CD14-positive monocyte (primary cell): ENCODE measurements at regions not wholly inside any gene's neighbourhood (a gene's known extent, or its start where the extent isn't known, plus 50 kb on each side); places are given as distances from the start of the nearest gene placed in this dataset.

ENCODE experiments used
- DNase-seq, 3 donors: peaks; one replicate each; pipeline ENCODE4 v3.0.0-alpha.2; 2011 to 2022
- H2AFZ ChIP-seq: 2 replicates; pipeline ENCODE4 v1.6.0; 2012; ENCODE audit warnings: mild to moderate bottlenecking, low read depth, low read length, inconsistent platforms; ENCODE audit not compliant: insufficient read depth, poor library complexity, severe bottlenecking
- H3K27ac ChIP-seq, 2 donors: 1 replicate in 1 of 2; 2 replicates in 1 of 2; pipeline ENCODE4 v1.5.1; 2012 to 2013; ENCODE audit warnings: low read length in 2 of 2, control low read depth in 1 of 2, inconsistent platforms in 1 of 2, low read depth in 1 of 2, mild to moderate bottlenecking in 1 of 2
- H3K27me3 ChIP-seq, 2 donors: one replicate each; pipeline versions ENCODE4 v1.6.0 to v1.6.1; 2011 to 2013; ENCODE audit warnings: low read length in 2 of 2; ENCODE audit not compliant: control insufficient read depth in 2 of 2, insufficient read depth in 2 of 2
- H3K36me3 ChIP-seq, 2 donors: replicated peaks in 1 of 2; 1 replicate in 1 of 2; 2 replicates in 1 of 2; pipeline versions ENCODE4 v1.5.1 to v1.6.1; 2012 to 2013; ENCODE audit warnings: low read length in 2 of 2, control low read depth in 1 of 2, inconsistent platforms in 1 of 2, mild to moderate bottlenecking in 1 of 2; ENCODE audit not compliant: insufficient read depth in 2 of 2, control insufficient read depth in 1 of 2
- H3K4me1 ChIP-seq, 2 donors: 1 replicate in 1 of 2; 2 replicates in 1 of 2; pipeline versions ENCODE4 v1.5.1 to v1.6.1; 2012 to 2013; ENCODE audit warnings: low read length in 2 of 2, control low read depth in 1 of 2, inconsistent platforms in 1 of 2, mild to moderate bottlenecking in 1 of 2, moderate library complexity in 1 of 2; ENCODE audit not compliant: insufficient read depth in 2 of 2, control insufficient read depth in 1 of 2
- H3K4me2 ChIP-seq: replicated peaks from 2 replicates; pipeline ENCODE3; 2012; ENCODE audit warnings: low read length, moderate library complexity, mild to moderate bottlenecking; ENCODE audit not compliant: poor library complexity, severe bottlenecking; ENCODE audit errors: extremely low read depth
- H3K4me3 ChIP-seq, 3 experiments: fragments of 200-600 bp in 1 of 3; sonication (generic) in 1 of 3; replicated peaks in 1 of 3; 1 replicate in 2 of 3; 2 replicates in 1 of 3; pipeline ENCODE4 v1.5.1; 2011 to 2013; ENCODE audit warnings: low read length in 3 of 3, mild to moderate bottlenecking in 3 of 3, control low read depth in 2 of 3, low read depth in 2 of 3, inconsistent platforms in 1 of 3, moderate library complexity in 1 of 3
- H3K79me2 ChIP-seq: 2 replicates; pipeline ENCODE4 v1.6.0; 2012; ENCODE audit warnings: mild to moderate bottlenecking, control low read depth, inconsistent platforms, low read length, moderate library complexity; ENCODE audit not compliant: insufficient read depth
- H3K9ac ChIP-seq: 2 replicates; pipeline ENCODE4 v1.6.0; 2017; ENCODE audit warnings: low read length, mild to moderate bottlenecking; ENCODE audit not compliant: insufficient read depth, poor library complexity, severe bottlenecking
- H3K9me3 ChIP-seq, 2 donors: replicated peaks in 1 of 2; 1 replicate in 1 of 2; 2 replicates in 1 of 2; pipeline versions ENCODE4 v1.5.1 to v1.6.1; 2012 to 2013; ENCODE audit warnings: low read length in 2 of 2, control low read depth in 1 of 2; ENCODE audit not compliant: control insufficient read depth in 1 of 2, insufficient read depth in 1 of 2
- H4K20me1 ChIP-seq: 2 replicates; pipeline ENCODE4 v1.6.0; 2012; ENCODE audit warnings: mild to moderate bottlenecking, low read length, control low read depth, moderate library complexity; ENCODE audit not compliant: insufficient read depth
- H3K27ac Mint-ChIP-seq, 7 donors: one replicate each; pipeline ENCODE4 v1.8.0; 2020; ENCODE audit warnings: mild to moderate bottlenecking in 7 of 7, mixed read lengths in 7 of 7, moderate library complexity in 6 of 7, inconsistent platforms in 2 of 7
- H3K27me3 Mint-ChIP-seq, 3 donors: one replicate each; pipeline ENCODE4 v1.8.0; 2021 to 2022; ENCODE audit warnings: low read depth in 3 of 3, mild to moderate bottlenecking in 3 of 3, mixed read lengths in 3 of 3, moderate library complexity in 3 of 3, inconsistent platforms in 1 of 3
- H3K36me3 Mint-ChIP-seq, 2 donors: one replicate each; pipeline ENCODE4 v1.8.0; 2020; ENCODE audit warnings: mixed read lengths in 2 of 2, inconsistent platforms in 1 of 2, mild to moderate bottlenecking in 1 of 2
- H3K4me1 Mint-ChIP-seq: one replicate; pipeline ENCODE4 v1.8.0; 2020; ENCODE audit warnings: mild to moderate bottlenecking, mixed read lengths
- H3K4me3 Mint-ChIP-seq, 2 donors: one replicate each; pipeline ENCODE4 v1.8.0; 2020; ENCODE audit warnings: mild to moderate bottlenecking in 2 of 2, mixed read lengths in 2 of 2, moderate library complexity in 1 of 2
- H3K9me3 Mint-ChIP-seq, 7 donors: one replicate each; pipeline ENCODE4 v1.8.0; 2020 to 2022; ENCODE audit warnings: mixed read lengths in 7 of 7, mild to moderate bottlenecking in 6 of 7, moderate library complexity in 6 of 7, inconsistent platforms in 2 of 7
- WGBS: methylation state at CpG from one replicate; pipeline ENCODE4 v1.1.5; 2013; ENCODE audit warnings: missing lambda C conversion rate; ENCODE audit not compliant: insufficient coverage; 5-methylcytosine and 5-hydroxymethylcytosine counted together
- intact Hi-C, 2 donors: fragments of 100-400 bp; cut with micrococcal nuclease; formaldehyde crosslinking; loops; one replicate each; pipeline versions ENCODE4 v1.15.0 to v1.15.1; 2023
- TF ChIP-seq, protein P1 (sequence below): fragments of 200-600 bp; IDR thresholded peaks from one replicate; pipeline ENCODE4 v1.8.0; 2022; ENCODE audit warnings: antibody characterized with exemption, mild to moderate bottlenecking

GRCh38 chr3:152769523-152769922, 65.4 kb upstream of the P2RY1 start:
- no peak overlapping the region for H3K27ac Mint-ChIP-seq
- Histone ChIP-seq H3K4me3 (no peak overlapping the region), H3K27ac (peak overlapping the region in 1 of 2 donors; percentile 41), H3K9ac (no peak overlapping the region), H3K79me2 (no peaks in the 10 kb centered on the region), H3K36me3 (no peaks in the 10 kb centered on the region), H2AFZ (no peak overlapping the region), H3K4me2 (no peak overlapping the region), H3K9me3 (no peaks in the 10 kb centered on the region), H3K4me1 (peaks cover 0 to 4% of the 10 kb centered on the region in 2 donors), H3K27me3 (no peaks in the 10 kb centered on the region), H4K20me1 (no peaks in the 10 kb centered on the region)
- no peaks in the 10 kb centered on the region for H3K36me3 Mint-ChIP-seq
- peak; percentile 21 to 46 (median 35) for DNase-seq
- H3K4me1 Mint-ChIP-seq = peaks cover 3% of the 10 kb centered on the region
- peaks cover 0 to 1% (median 0%) of the 10 kb centered on the region in 3 donors for H3K27me3 Mint-ChIP-seq
- TF ChIP-seq, protein P1, sequence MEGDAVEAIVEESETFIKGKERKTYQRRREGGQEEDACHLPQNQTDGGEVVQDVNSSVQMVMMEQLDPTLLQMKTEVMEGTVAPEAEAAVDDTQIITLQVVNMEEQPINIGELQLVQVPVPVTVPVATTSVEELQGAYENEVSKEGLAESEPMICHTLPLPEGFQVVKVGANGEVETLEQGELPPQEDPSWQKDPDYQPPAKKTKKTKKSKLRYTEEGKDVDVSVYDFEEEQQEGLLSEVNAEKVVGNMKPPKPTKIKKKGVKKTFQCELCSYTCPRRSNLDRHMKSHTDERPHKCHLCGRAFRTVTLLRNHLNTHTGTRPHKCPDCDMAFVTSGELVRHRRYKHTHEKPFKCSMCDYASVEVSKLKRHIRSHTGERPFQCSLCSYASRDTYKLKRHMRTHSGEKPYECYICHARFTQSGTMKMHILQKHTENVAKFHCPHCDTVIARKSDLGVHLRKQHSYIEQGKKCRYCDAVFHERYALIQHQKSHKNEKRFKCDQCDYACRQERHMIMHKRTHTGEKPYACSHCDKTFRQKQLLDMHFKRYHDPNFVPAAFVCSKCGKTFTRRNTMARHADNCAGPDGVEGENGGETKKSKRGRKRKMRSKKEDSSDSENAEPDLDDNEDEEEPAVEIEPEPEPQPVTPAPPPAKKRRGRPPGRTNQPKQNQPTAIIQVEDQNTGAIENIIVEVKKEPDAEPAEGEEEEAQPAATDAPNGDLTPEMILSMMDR = no peak
- peaks cover 4 to 16% (median 7%) of the 10 kb centered on the region in 7 donors for H3K9me3 Mint-ChIP-seq
- no peak overlapping the region for H3K4me3 Mint-ChIP-seq
- intact Hi-C loops = no loop called here

- Histone ChIP-seq H3K36me3 (no peaks in the 10 kb centered on the region), H3K4me3 (no peak overlapping the region), H2AFZ (no peak overlapping the region), H3K79me2 (no peaks in the 10 kb centered on the region), H3K27ac (no peak overlapping the region), H3K4me1 (peaks cover 0 to 4% of the 10 kb centered on the region in 2 donors), H3K4me2 (no peak overlapping the region), H3K27me3 (no peaks in the 10 kb centered on the region), H3K9ac (no peak overlapping the region), H4K20me1 (no peaks in the 10 kb centered on the region), H3K9me3 (no peaks in the 10 kb centered on the region)
- no CpG with 5 or more reads among the region's 2 CpGs for WGBS
- intact Hi-C loops = no loop called here
- peaks cover 3% of the 10 kb centered on the region for H3K4me1 Mint-ChIP-seq
- H3K27me3 Mint-ChIP-seq = peaks cover 0 to 1% (median 0%) of the 10 kb centered on the region in 3 donors
- DNase-seq = no peak
- no peaks in the 10 kb centered on the region for H3K36me3 Mint-ChIP-seq
- H3K9me3 Mint-ChIP-seq = peaks cover 0 to 8% (median 2%) of the 10 kb centered on the region in 7 donors
- TF ChIP-seq, protein P1 = no peak
- no peak overlapping the region for H3K27ac Mint-ChIP-seq
- H3K4me3 Mint-ChIP-seq = no peak overlapping the region
Measured at GRCh38 chr3:152770296-152770695, 64.6 kb upstream of the P2RY1 start.
